ENCODE measurements at regions not wholly inside any gene's neighbourhood (a gene's known extent, or its start where the extent isn't known, plus 50 kb on each side); places are given as distances from the start of the nearest gene placed in this dataset.
"Not testable (repeated sequence)": the region's sequence is repeated elsewhere in the genome, so short reads cannot be mapped to it uniquely, and the experiment has no call there.

DNA sequence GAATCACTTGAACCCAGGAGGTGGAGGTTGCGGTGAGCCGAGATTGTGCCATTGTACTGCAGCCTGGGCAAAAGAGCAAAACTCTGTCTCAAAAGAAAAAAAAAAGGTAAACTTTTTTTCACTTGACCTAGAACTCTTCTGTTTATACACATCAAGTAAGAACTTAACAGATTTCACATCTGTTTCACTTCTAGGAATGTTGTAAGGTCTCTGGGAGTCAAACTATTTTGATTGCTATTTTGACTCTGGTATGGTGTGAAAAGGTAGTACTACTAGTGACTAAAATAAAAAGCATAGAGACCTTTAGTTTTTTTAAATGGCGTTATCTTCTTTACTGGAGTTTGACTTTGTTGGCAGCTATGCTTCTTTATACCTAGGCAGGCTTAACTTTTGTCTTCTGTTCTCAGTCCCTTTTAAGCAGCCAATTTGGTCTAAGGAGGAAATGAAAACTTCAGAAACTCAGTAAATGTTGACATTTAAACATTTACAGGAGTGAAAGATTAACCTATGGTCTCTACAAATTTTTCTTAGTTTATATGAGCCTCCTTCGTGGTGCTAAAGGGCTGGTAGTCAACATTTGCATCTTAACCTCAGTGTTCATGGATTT is 84.7 kb downstream of the METTL2B start:
- H3K4me3 ChIP-seq (ENCODE audit: low read depth, low read length, poor library complexity, severe bottlenecking); H2AFZ ChIP-seq (ENCODE audit: low read length); DNase-seq (ENCODE audit: low spot score); intact Hi-C loops (cut with micrococcal nuclease; ENCODE audit: unreplicated experiment); H4K20me1 ChIP-seq (ENCODE audit: insufficient read depth, low read length); BruUV-seq (replicated peaks); POLR2A ChIA-PET; H3K36me3 ChIP-seq (ENCODE audit: insufficient read depth, low read length); H3K9me2 ChIP-seq (ENCODE audit: insufficient read depth, low read length); H3K27ac ChIP-seq (ENCODE audit: low read depth, low read length, poor library complexity, severe bottlenecking); H3K9me3 ChIP-seq (ENCODE audit: low read length); H3K4me1 ChIP-seq (ENCODE audit: insufficient read depth, low read length, poor library complexity, severe bottlenecking); CTCF ChIA-PET (ENCODE audit: unreplicated experiment); H3K4me2 ChIP-seq (ENCODE audit: low read length): not testable (repeated sequence)
- peaks cover 28% of the 10 kb centered on the region; the same call in 1 of the 2 replicates for H3K79me2 ChIP-seq (ENCODE audit: insufficient read depth, low read depth, low read length)

DNA sequence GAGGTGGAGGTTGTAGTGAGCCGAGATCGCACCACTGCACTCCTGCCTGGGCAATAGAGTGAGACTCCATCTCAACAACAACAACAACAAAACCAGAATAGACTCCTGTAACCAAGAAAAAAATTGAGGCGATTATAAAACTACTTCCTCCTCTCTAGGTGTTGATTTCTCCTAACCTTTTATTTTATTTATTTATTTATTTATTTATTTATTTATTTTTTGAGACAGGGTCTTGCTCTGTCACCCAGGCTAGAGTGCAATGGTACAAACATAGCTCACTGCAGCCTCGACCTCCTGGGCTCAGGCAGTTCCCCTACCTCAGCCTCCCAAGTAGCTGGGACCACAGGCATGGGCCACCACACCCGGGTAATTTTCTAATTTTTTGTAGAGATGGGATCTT is 86.2 kb downstream of the METTL2B start:
- H3K27ac ChIP-seq (ENCODE audit: low read depth, low read length, poor library complexity, severe bottlenecking); H3K9me3 ChIP-seq (ENCODE audit: low read length); CTCF ChIA-PET (ENCODE audit: unreplicated experiment); H3K9me2 ChIP-seq (ENCODE audit: insufficient read depth, low read length); H3K4me2 ChIP-seq (ENCODE audit: low read length); POLR2A ChIA-PET; H3K4me3 ChIP-seq (ENCODE audit: low read depth, low read length, poor library complexity, severe bottlenecking); H2AFZ ChIP-seq (ENCODE audit: low read length); H4K20me1 ChIP-seq (ENCODE audit: insufficient read depth, low read length); BruUV-seq (replicated peaks); H3K36me3 ChIP-seq (ENCODE audit: insufficient read depth, low read length); intact Hi-C loops (cut with micrococcal nuclease; ENCODE audit: unreplicated experiment); DNase-seq (ENCODE audit: low spot score); H3K4me1 ChIP-seq (ENCODE audit: insufficient read depth, low read length, poor library complexity, severe bottlenecking): not testable (repeated sequence)
- peaks cover 31% of the 10 kb centered on the region; the same call in 1 of the 2 replicates for H3K79me2 ChIP-seq (ENCODE audit: insufficient read depth, low read depth, low read length)

DNA sequence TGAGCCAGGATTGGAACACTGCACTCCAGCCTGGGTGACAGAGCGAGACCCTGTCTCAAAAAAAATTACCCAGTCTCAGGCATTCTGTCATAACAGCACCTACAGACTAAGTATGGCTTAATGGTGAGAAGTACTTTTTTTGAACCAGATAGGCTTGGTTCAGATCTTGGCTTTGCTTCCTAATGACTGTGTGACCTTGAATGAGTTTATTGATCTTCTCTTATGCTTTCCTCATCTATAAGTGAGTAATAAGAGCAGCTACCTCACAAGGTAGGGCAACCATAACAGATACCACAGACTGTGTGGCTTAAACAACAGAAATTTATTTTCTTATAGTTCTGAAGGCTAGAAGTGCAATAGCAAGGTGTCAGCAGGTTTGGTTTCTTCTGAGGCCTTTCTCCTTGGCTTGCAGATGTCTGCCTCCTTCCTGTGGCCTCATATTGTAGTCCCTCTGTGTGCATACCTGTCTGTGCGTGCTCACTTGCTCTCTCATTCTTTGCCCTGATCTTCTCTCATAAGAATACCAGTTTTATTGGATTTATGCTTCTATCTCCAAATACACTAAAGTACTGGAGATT is 87.7 kb downstream of the METTL2B start:
- H3K9me2 ChIP-seq (ENCODE audit: insufficient read depth, low read length); H3K9me3 ChIP-seq (ENCODE audit: low read length); H3K27ac ChIP-seq (ENCODE audit: low read depth, low read length, poor library complexity, severe bottlenecking); H2AFZ ChIP-seq (ENCODE audit: low read length); H3K4me3 ChIP-seq (ENCODE audit: low read depth, low read length, poor library complexity, severe bottlenecking); intact Hi-C loops (cut with micrococcal nuclease; ENCODE audit: unreplicated experiment); H4K20me1 ChIP-seq (ENCODE audit: insufficient read depth, low read length); DNase-seq (ENCODE audit: low spot score); POLR2A ChIA-PET; BruUV-seq (replicated peaks); H3K4me1 ChIP-seq (ENCODE audit: insufficient read depth, low read length, poor library complexity, severe bottlenecking); H3K4me2 ChIP-seq (ENCODE audit: low read length); CTCF ChIA-PET (ENCODE audit: unreplicated experiment): not testable (repeated sequence)
- Histone ChIP-seq H3K36me3 (ENCODE audit: insufficient read depth, low read length) (peaks cover 12% of the 10 kb centered on the region), H3K79me2 (ENCODE audit: insufficient read depth, low read depth, low read length) (peaks cover 34% of the 10 kb centered on the region; the same call in 1 of the 2 replicates)

DNA sequence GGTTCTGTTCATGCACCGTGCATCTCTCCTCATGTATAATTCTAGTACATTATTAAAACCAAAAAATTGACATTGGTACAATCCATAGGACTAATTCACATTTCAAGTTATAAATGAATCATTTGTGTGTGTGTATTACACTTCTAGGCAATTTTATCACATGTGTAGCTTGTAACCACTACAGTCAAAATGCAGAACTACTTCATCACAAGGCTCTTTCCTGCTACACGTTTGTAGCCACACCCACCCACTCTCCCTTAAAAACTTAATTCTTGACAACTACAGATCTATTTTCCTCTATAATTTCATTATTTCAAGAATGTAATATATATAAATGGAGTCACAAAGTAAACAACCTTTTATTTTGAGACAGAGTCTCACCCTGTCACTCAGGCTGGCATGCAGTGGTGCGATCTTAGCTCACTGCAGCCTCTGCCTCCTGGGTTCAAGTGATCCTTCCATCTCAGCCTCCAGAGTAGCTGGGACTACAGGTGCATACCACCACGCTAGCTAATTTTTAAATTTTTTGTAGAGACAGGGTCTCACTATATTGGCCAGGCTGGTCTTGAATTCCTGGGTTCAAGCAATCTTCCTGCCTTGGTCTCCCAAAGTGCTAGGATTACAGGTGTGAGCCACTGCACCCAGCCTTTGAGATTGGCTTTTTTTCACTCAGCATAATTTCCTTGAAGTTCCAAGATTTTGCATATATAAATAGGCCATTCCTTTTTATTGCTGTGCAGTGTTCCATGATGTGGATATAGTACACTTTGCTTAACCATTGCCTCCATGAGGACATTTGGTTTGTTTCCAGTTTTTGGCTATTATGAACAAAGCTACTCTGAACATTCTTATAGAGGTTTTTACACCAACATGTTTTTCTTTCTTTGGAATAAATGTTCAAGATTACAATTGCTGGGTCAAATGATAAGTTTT is 88.7 kb downstream of the METTL2B start:
- BruUV-seq (replicated peaks); H3K9me2 ChIP-seq (ENCODE audit: insufficient read depth, low read length); H3K4me2 ChIP-seq (ENCODE audit: low read length); H3K9me3 ChIP-seq (ENCODE audit: low read length); H3K4me1 ChIP-seq (ENCODE audit: insufficient read depth, low read length, poor library complexity, severe bottlenecking); H4K20me1 ChIP-seq (ENCODE audit: insufficient read depth, low read length); H2AFZ ChIP-seq (ENCODE audit: low read length); H3K4me3 ChIP-seq (ENCODE audit: low read depth, low read length, poor library complexity, severe bottlenecking); POLR2A ChIA-PET; H3K27ac ChIP-seq (ENCODE audit: low read depth, low read length, poor library complexity, severe bottlenecking); DNase-seq (ENCODE audit: low spot score); intact Hi-C loops (cut with micrococcal nuclease; ENCODE audit: unreplicated experiment); CTCF ChIA-PET (ENCODE audit: unreplicated experiment): not testable (repeated sequence)
- H3K36me3 ChIP-seq (ENCODE audit: insufficient read depth, low read length) = peaks cover 16% of the 10 kb centered on the region
- H3K79me2 ChIP-seq (ENCODE audit: insufficient read depth, low read depth, low read length) = peaks cover 28% of the 10 kb centered on the region; the same call in 1 of the 2 replicates

DNA sequence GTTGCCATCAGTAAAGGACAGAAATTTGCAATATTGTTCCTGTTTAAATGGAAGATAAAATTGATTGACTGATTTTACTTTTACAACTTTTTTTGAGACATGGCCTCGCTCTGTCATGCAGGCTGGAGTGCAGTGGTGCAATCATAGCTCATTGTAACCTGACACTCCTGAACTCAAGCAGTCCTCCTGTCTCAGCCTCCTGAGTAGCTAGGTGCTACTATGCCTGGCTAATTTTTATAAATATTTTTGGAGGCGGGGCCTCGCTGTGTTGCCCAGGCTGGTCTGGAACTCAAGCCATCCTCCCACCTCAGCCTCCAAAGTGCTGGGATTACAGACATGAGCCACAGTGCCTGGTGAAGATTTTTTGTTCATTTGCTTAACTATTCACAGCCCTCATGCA is 96.8 kb upstream of the GARIN1A start:
- H3K4me1 ChIP-seq (ENCODE audit: insufficient read depth, low read length, poor library complexity, severe bottlenecking); H3K4me3 ChIP-seq (ENCODE audit: low read depth, low read length, poor library complexity, severe bottlenecking); H3K9me3 ChIP-seq (ENCODE audit: low read length); CTCF ChIA-PET (ENCODE audit: unreplicated experiment); H3K4me2 ChIP-seq (ENCODE audit: low read length); DNase-seq (ENCODE audit: low spot score); BruUV-seq (replicated peaks); H3K79me2 ChIP-seq (ENCODE audit: insufficient read depth, low read depth, low read length); H3K9me2 ChIP-seq (ENCODE audit: insufficient read depth, low read length); intact Hi-C loops (cut with micrococcal nuclease; ENCODE audit: unreplicated experiment); H3K27ac ChIP-seq (ENCODE audit: low read depth, low read length, poor library complexity, severe bottlenecking); H2AFZ ChIP-seq (ENCODE audit: low read length); H4K20me1 ChIP-seq (ENCODE audit: insufficient read depth, low read length): not testable (repeated sequence)
- POLR2A ChIA-PET = interaction anchor here (0.7 kb wide), 1 partner anchor 20 kb away, joined by 6 read pairs; no protein-coding TSS in a partner anchor
- peaks cover 27% of the 10 kb centered on the region for H3K36me3 ChIP-seq (ENCODE audit: insufficient read depth, low read length)

DNA sequence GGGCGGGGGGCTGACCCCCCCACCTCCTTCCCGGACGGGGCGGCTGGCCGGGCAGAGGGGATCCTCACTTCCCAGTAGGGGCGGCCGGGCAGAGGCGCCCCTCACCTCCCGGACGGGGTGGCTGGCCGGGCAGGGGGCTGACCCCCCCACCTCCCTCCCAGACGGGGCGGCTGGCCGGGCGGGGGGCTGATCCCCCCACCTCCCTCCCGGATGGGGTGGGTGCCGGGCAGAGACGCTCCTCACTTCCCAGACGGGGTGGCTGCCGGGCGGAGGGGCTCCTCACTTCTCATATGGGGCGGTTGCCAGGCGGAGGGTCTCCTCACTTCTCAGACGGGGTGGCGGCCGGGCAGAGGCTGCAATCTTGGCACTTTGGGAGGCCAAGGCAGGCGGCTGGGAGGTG is 95.1 kb upstream of the GARIN1A start:
- peaks cover 26% of the 10 kb centered on the region for H3K36me3 ChIP-seq (ENCODE audit: insufficient read depth, low read length)
- CTCF ChIA-PET (ENCODE audit: unreplicated experiment) = not testable (repeated sequence)

More for the DNA sequence above, 95.1 kb upstream of the GARIN1A start:
- DNase-seq (ENCODE audit: low spot score); H3K9me2 ChIP-seq (ENCODE audit: insufficient read depth, low read length); H4K20me1 ChIP-seq (ENCODE audit: insufficient read depth, low read length); H3K79me2 ChIP-seq (ENCODE audit: insufficient read depth, low read depth, low read length); H2AFZ ChIP-seq (ENCODE audit: low read length); H3K4me3 ChIP-seq (ENCODE audit: low read depth, low read length, poor library complexity, severe bottlenecking); BruUV-seq (replicated peaks); H3K9me3 ChIP-seq (ENCODE audit: low read length); H3K27ac ChIP-seq (ENCODE audit: low read depth, low read length, poor library complexity, severe bottlenecking); POLR2A ChIA-PET; intact Hi-C loops (cut with micrococcal nuclease; ENCODE audit: unreplicated experiment); H3K4me1 ChIP-seq (ENCODE audit: insufficient read depth, low read length, poor library complexity, severe bottlenecking); H3K4me2 ChIP-seq (ENCODE audit: low read length): not testable (repeated sequence)

All from OCI-LY7 (cell line).